GM23338 (cell line): ENCODE measurements at regions not wholly inside any gene's neighbourhood (a gene's known extent, or its start where the extent isn't known, plus 50 kb on each side); places are given as distances from the start of the nearest gene placed in this dataset.

Source experiments
- ATAC-seq: fragments of 200-7000 bp; cut with Tn5 transposase; 3 replicates; pipeline ENCODE4 v1.9.1; 2020
- DNase-seq: peaks from one replicate; pipeline ENCODE4 v3.0.0-alpha.2; 2015; ENCODE audit warnings: low spot score
- H2AFZ ChIP-seq: fragments of 200-600 bp; sonication (generic); 2 replicates; pipeline ENCODE4 v1.8.0; 2016; ENCODE audit warnings: antibody characterized with exemption, mild to moderate bottlenecking, moderate library complexity
- H3F3A ChIP-seq: fragments of 200-600 bp; sonication (generic); replicated peaks from 2 replicates; pipeline ENCODE4 v1.8.0; 2017; ENCODE audit warnings: antibody characterized with exemption, mixed run types, low read depth
- H3K27ac ChIP-seq: fragments of 200-600 bp; sonication (generic); 2 replicates; pipeline ENCODE4 v1.6.1; 2016; ENCODE audit warnings: low read depth
- H3K27me3 ChIP-seq: fragments of 200-600 bp; sonication (generic); 2 replicates; pipeline ENCODE4 v1.8.0; 2016; ENCODE audit warnings: mild to moderate bottlenecking, mixed run types, moderate library complexity; ENCODE audit not compliant: insufficient read depth
- H3K36me3 ChIP-seq: fragments of 200-600 bp; sonication (generic); 2 replicates; pipeline ENCODE4 v1.8.0; 2016; ENCODE audit warnings: mild to moderate bottlenecking; ENCODE audit not compliant: insufficient read depth
- H3K4me1 ChIP-seq: fragments of 200-600 bp; sonication (generic); 2 replicates; pipeline ENCODE4 v1.8.0; 2016; ENCODE audit warnings: mild to moderate bottlenecking, moderate library complexity; ENCODE audit not compliant: insufficient read depth
- H3K4me2 ChIP-seq: fragments of 200-600 bp; sonication (generic); 2 replicates; pipeline ENCODE4 v1.7.1; 2017; ENCODE audit warnings: mixed run types
- H3K4me3 ChIP-seq: fragments of 200-600 bp; sonication (generic); 2 replicates; pipeline ENCODE4 v1.6.1; 2016; ENCODE audit warnings: mixed run types
- H3K79me2 ChIP-seq: fragments of 200-600 bp; sonication (generic); replicated peaks from 2 replicates; pipeline ENCODE4 v1.8.0; 2017; ENCODE audit warnings: mild to moderate bottlenecking; ENCODE audit not compliant: insufficient read depth
- H3K9me2 ChIP-seq: fragments of 200-600 bp; sonication (generic); 2 replicates; pipeline ENCODE4 v1.8.0; 2017; ENCODE audit not compliant: insufficient read depth
- H4K20me1 ChIP-seq: fragments of 200-600 bp; sonication (generic); replicated peaks from 2 replicates; pipeline ENCODE4 v1.8.0; 2017; ENCODE audit warnings: mild to moderate bottlenecking; ENCODE audit not compliant: insufficient read depth
- H3K27ac Mint-ChIP-seq: 2 replicates; pipeline ENCODE4 v1.8.0; 2020; ENCODE audit warnings: inconsistent platforms, mild to moderate bottlenecking, moderate library complexity, mixed read lengths
- H3K27me3 Mint-ChIP-seq: 3 replicates; pipeline ENCODE4 v1.8.0; 2022; ENCODE audit warnings: low read depth, mild to moderate bottlenecking, moderate library complexity, mixed read lengths, inconsistent platforms; ENCODE audit not compliant: insufficient read depth, poor library complexity
- H3K36me3 Mint-ChIP-seq: 3 replicates; pipeline ENCODE4 v1.8.0; 2021; ENCODE audit warnings: low read depth, mild to moderate bottlenecking, inconsistent platforms, moderate library complexity, mixed read lengths
- H3K4me1 Mint-ChIP-seq: 3 replicates; pipeline ENCODE4 v1.8.0; 2020; ENCODE audit warnings: mild to moderate bottlenecking, inconsistent platforms, mixed read lengths
- H3K4me3 Mint-ChIP-seq: 3 replicates; pipeline ENCODE4 v1.8.0; 2021; ENCODE audit warnings: moderate library complexity, mild to moderate bottlenecking, inconsistent platforms, mixed read lengths
- H3K9me3 Mint-ChIP-seq: 3 replicates; pipeline ENCODE4 v1.8.0; 2020; ENCODE audit warnings: moderate library complexity, mild to moderate bottlenecking, inconsistent platforms, mixed read lengths
- CREB1 ChIP-seq: fragments of 250-450 bp; sonication (Bioruptor Pico); IDR thresholded peaks from 2 replicates; pipeline ENCODE4 v1.5.0; 2020; ENCODE audit warnings: low read depth, mild to moderate bottlenecking, moderate library complexity
- CTCF ChIP-seq, 2 experiments: fragments of 200-600 bp in 1 of 2; sonication (generic) in 1 of 2; conservative IDR thresholded peaks; 2 replicates each; pipeline versions ENCODE4 v1.5.1 to v1.6.1; 2016 to 2017; ENCODE audit warnings: antibody characterized with exemption in 2 of 2, low read depth in 2 of 2, mild to moderate bottlenecking in 2 of 2, moderate library complexity in 1 of 2
- ETS1 ChIP-seq: IDR thresholded peaks from 2 replicates; pipeline ENCODE4 v1.6.1; 2016; ENCODE audit warnings: antibody characterized with exemption
- EZH2 ChIP-seq: fragments of 200-600 bp; sonication (generic); IDR thresholded peaks from one replicate; pipeline ENCODE4 v1.8.0; 2017; ENCODE audit warnings: antibody characterized with exemption, mild to moderate bottlenecking, low read depth; ENCODE audit not compliant: unreplicated experiment
- EZH2phosphoT487 ChIP-seq: fragments of 200-600 bp; sonication (generic); IDR thresholded peaks from one replicate; pipeline ENCODE4 v1.8.1; 2018; ENCODE audit warnings: antibody characterized with exemption; ENCODE audit not compliant: unreplicated experiment
- JUNB ChIP-seq: IDR thresholded peaks from one replicate; pipeline ENCODE4 v1.6.1; 2016; ENCODE audit warnings: antibody characterized with exemption; ENCODE audit not compliant: unreplicated experiment
- NANOG ChIP-seq: IDR thresholded peaks from 2 replicates; pipeline ENCODE4 v1.6.1; 2016; ENCODE audit warnings: antibody characterized with exemption, borderline replicate concordance
- POLR2AphosphoS5 ChIP-seq: IDR thresholded peaks from 2 replicates; pipeline ENCODE4 v1.6.1; 2016; ENCODE audit warnings: antibody characterized with exemption, low read depth
- REST ChIP-seq: IDR thresholded peaks from one replicate; pipeline ENCODE4 v1.6.1; 2018; ENCODE audit warnings: antibody characterized with exemption; ENCODE audit not compliant: unreplicated experiment
- STAT1 ChIP-seq: IDR thresholded peaks from one replicate; pipeline ENCODE4 v1.6.1; 2016; ENCODE audit warnings: antibody characterized with exemption; ENCODE audit not compliant: unreplicated experiment
- ZNF114 ChIP-seq: fragments of 250-450 bp; sonication (Bioruptor Pico); IDR thresholded peaks from 2 replicates; pipeline ENCODE4 v1.5.0; 2020; ENCODE audit warnings: mild to moderate bottlenecking, moderate library complexity
- ZNF331 ChIP-seq: fragments of 250-450 bp; sonication (Bioruptor Pico); IDR thresholded peaks from 2 replicates; pipeline ENCODE4 v1.5.0; 2020; ENCODE audit warnings: low read depth, mild to moderate bottlenecking, moderate library complexity
- ZNF462 ChIP-seq: fragments of 250-450 bp; sonication (Bioruptor Pico); IDR thresholded peaks from 2 replicates; pipeline ENCODE4 v1.5.0; 2020; ENCODE audit warnings: mild to moderate bottlenecking, moderate library complexity

- Histone ChIP-seq H3K4me2 (no peak overlapping the region), H3F3A (no peaks in the 10 kb centered on the region), H3K79me2 (no peaks in the 10 kb centered on the region), H3K4me1 (no peaks in the 10 kb centered on the region), H3K27ac (no peak overlapping the region), H3K36me3 (no peaks in the 10 kb centered on the region), H2AFZ (no peak overlapping the region), H4K20me1 (no peaks in the 10 kb centered on the region), H3K27me3 (no peaks in the 10 kb centered on the region), H3K9me2 (no peaks in the 10 kb centered on the region), H3K4me3 (no peak overlapping the region)
- peaks cover 7% of the 10 kb centered on the region; the same call in 2 of the 3 replicates for H3K36me3 Mint-ChIP-seq
- no peaks in the 10 kb centered on the region for H3K27me3 Mint-ChIP-seq
- H3K9me3 Mint-ChIP-seq: peaks cover 8% of the 10 kb centered on the region; the same call in 2 of the 3 replicates
- peaks cover 7% of the 10 kb centered on the region; the same call in 1 of the 3 replicates for H3K4me1 Mint-ChIP-seq
- H3K27ac Mint-ChIP-seq: no peak overlapping the region
- TF ChIP-seq ETS1 (no peak), CREB1 (no peak), ZNF331 (CRISPR knock-in tag) (no peak), ZNF462 (CRISPR knock-in tag) (no peak), REST (no peak), POLR2AphosphoS5 (no peak), EZH2 (no peak), ZNF114 (CRISPR knock-in tag) (no peak), NANOG (no peak), JUNB (no peak), EZH2phosphoT487 (no peak), CTCF (conservative IDR thresholded peaks at IDR 0.05; ENCODE audit: low read depth in 2 of 2) (no peak), STAT1 (no peak)
- ATAC-seq (no peak), DNase-seq (no peak)
- no peak overlapping the region for H3K4me3 Mint-ChIP-seq
Measured at GRCh38 chr11:122358292-122358691, 242.3 kb upstream of the BLID start.
